Type B pancreatic cell (in vitro differentiated cells): ENCODE measurements at regions not wholly inside any gene's neighbourhood (a gene's known extent, or its start where the extent isn't known, plus 50 kb on each side); places are given as distances from the start of the nearest gene placed in this dataset.

Source experiments
- DNase-seq: peaks from one replicate; pipeline ENCODE4 v3.0.0; 2021; ENCODE audit warnings: mixed read lengths; ENCODE audit not compliant: unreplicated experiment; ENCODE audit errors: extremely low spot score
- H3K27ac Mint-ChIP-seq: 2 replicates; pipeline ENCODE4 v1.8.0; 2021; ENCODE audit warnings: mild to moderate bottlenecking, mixed read lengths
- H3K27me3 Mint-ChIP-seq: 2 replicates; pipeline ENCODE4 v1.8.0; 2021; ENCODE audit warnings: mixed read lengths
- H3K36me3 Mint-ChIP-seq: 2 replicates; pipeline ENCODE4 v1.8.0; 2021; ENCODE audit warnings: mixed read lengths
- H3K4me1 Mint-ChIP-seq: one replicate; pipeline ENCODE4 v1.8.0; 2021; ENCODE audit warnings: mixed read lengths; ENCODE audit not compliant: unreplicated experiment
- H3K4me3 Mint-ChIP-seq: 2 replicates; pipeline ENCODE4 v1.8.0; 2021; ENCODE audit warnings: mild to moderate bottlenecking, mixed read lengths
- H3K9me3 Mint-ChIP-seq: 2 replicates; pipeline ENCODE4 v1.8.0; 2021; ENCODE audit warnings: mixed read lengths
- TF ChIP-seq, protein P1 (sequence below): fragments of 200-600 bp; sonication (generic); conservative IDR thresholded peaks from 2 replicates; pipeline ENCODE4 v1.5.0; 2021; ENCODE audit warnings: antibody characterized with exemption, mild to moderate bottlenecking

DNA sequence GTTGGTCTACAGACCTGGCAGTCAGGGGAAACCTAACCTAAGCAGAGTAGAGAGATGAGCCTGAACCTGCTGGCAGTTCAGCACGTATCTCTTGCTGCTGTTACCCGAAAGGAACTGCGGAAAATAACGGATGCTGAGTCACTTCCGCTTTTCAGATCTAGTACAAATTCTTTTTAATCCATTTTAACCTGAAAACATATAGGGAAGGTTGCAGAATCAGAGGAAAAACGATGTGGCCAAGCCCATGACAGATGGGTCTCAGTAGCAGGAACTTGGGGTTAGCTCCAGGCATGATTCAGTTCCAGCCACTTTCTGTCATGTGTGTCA is 120.7 kb upstream of the ADRA1D start:
- H3K4me3 Mint-ChIP-seq, result no peak overlapping the region
- no peaks in the 10 kb centered on the region for H3K4me1 Mint-ChIP-seq
- DNase-seq, result no peak
- no peaks in the 10 kb centered on the region for H3K27me3 Mint-ChIP-seq
- TF ChIP-seq, protein P1, sequence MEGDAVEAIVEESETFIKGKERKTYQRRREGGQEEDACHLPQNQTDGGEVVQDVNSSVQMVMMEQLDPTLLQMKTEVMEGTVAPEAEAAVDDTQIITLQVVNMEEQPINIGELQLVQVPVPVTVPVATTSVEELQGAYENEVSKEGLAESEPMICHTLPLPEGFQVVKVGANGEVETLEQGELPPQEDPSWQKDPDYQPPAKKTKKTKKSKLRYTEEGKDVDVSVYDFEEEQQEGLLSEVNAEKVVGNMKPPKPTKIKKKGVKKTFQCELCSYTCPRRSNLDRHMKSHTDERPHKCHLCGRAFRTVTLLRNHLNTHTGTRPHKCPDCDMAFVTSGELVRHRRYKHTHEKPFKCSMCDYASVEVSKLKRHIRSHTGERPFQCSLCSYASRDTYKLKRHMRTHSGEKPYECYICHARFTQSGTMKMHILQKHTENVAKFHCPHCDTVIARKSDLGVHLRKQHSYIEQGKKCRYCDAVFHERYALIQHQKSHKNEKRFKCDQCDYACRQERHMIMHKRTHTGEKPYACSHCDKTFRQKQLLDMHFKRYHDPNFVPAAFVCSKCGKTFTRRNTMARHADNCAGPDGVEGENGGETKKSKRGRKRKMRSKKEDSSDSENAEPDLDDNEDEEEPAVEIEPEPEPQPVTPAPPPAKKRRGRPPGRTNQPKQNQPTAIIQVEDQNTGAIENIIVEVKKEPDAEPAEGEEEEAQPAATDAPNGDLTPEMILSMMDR, result no peak
- no peak overlapping the region for H3K27ac Mint-ChIP-seq
- H3K9me3 Mint-ChIP-seq, result peaks cover 3% of the 10 kb centered on the region
- H3K36me3 Mint-ChIP-seq, result no peaks in the 10 kb centered on the region

DNA sequence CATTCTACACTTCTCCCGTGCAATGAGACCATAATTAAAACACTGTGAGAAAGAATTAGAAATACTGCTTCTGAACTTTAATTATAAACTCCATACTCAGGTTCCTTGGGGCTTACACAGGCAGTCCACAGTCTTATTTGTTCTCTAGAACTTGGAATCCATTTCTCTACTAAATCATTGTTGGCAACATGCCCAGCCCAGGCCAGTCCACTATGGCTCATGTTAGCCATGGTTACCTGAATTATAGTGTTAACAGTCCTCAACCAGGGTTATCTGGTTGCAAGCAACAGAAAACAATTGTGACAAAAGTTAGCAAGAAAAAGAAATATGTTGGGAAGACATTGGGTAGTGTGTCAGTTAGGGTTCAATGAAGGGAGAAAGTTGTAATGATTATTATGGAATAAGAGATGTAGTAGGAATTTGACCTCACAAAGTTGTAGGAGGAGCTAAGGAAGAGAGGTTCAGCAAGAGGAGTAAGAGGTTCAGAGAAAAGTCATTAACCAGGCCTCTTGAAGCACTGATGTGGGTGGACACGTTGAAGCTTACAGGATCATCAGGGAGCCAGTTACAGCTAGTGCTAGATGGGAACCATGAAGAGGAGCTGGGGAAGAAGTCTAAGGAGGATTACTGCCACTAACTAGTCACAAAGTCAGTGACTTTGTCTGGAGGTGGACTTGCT is 120.2 kb upstream of the ADRA1D start:
- Mint-ChIP-seq H3K36me3 (no peaks in the 10 kb centered on the region), H3K27ac (no peak overlapping the region), H3K9me3 (peaks cover 3% of the 10 kb centered on the region), H3K27me3 (no peaks in the 10 kb centered on the region), H3K4me1 (no peaks in the 10 kb centered on the region), H3K4me3 (no peak overlapping the region)
- TF ChIP-seq, protein P1, result no peak
- DNase-seq, result no peak

GRCh38 chr20:4366076-4366475 is 117.0 kb upstream of the ADRA1D start:
- TF ChIP-seq, protein P1, result no peak
- Mint-ChIP-seq H3K27me3 (no peaks in the 10 kb centered on the region), H3K4me1 (no peaks in the 10 kb centered on the region), H3K27ac (no peak overlapping the region), H3K4me3 (no peak overlapping the region), H3K36me3 (no peaks in the 10 kb centered on the region), H3K9me3 (peaks cover 3% of the 10 kb centered on the region)
- no peak for DNase-seq

- Mint-ChIP-seq H3K9me3 (no peaks in the 10 kb centered on the region), H3K4me1 (no peaks in the 10 kb centered on the region), H3K36me3 (no peaks in the 10 kb centered on the region), H3K4me3 (no peak overlapping the region), H3K27me3 (peaks cover 7% of the 10 kb centered on the region), H3K27ac (no peak overlapping the region)
- TF ChIP-seq, protein P1, result no peak
- DNase-seq, result no peak
Measured at GRCh38 chr20:4358552-4358951, 109.5 kb upstream of the ADRA1D start.

GRCh38 chr20:4352348-4352747 is 103.3 kb upstream of the ADRA1D start:
- no peaks in the 10 kb centered on the region for H3K36me3 Mint-ChIP-seq
- H3K4me3 Mint-ChIP-seq, result no peak overlapping the region
- TF ChIP-seq, protein P1, result no peak
- H3K27ac Mint-ChIP-seq, result no peak overlapping the region
- peaks cover 6% of the 10 kb centered on the region for H3K9me3 Mint-ChIP-seq
- H3K27me3 Mint-ChIP-seq, result peaks cover 4% of the 10 kb centered on the region
- no peaks in the 10 kb centered on the region for H3K4me1 Mint-ChIP-seq
- no peak for DNase-seq

- H3K4me3 Mint-ChIP-seq, result no peak overlapping the region
- TF ChIP-seq, protein P1, result no peak
- no peak for DNase-seq
- peaks cover 6% of the 10 kb centered on the region for H3K9me3 Mint-ChIP-seq
- H3K4me1 Mint-ChIP-seq, result no peaks in the 10 kb centered on the region
- no peak overlapping the region for H3K27ac Mint-ChIP-seq
- H3K27me3 Mint-ChIP-seq, result no peaks in the 10 kb centered on the region
- no peaks in the 10 kb centered on the region for H3K36me3 Mint-ChIP-seq
Measured at GRCh38 chr20:4350096-4350495, 101.0 kb upstream of the ADRA1D start.
